Mesothelial cell of epicardium (in vitro differentiated cells): ENCODE measurements at regions not wholly inside any gene's neighbourhood (a gene's known extent, or its start where the extent isn't known, plus 50 kb on each side); places are given as distances from the start of the nearest gene placed in this dataset.

ENCODE experiments used
- DNase-seq, 2 experiments: peaks; one replicate each; pipeline ENCODE4 v3.0.0; 2021; ENCODE audit warnings: low spot score in 2 of 2; ENCODE audit not compliant: unreplicated experiment in 2 of 2
- H3K27ac Mint-ChIP-seq: 2 replicates; pipeline ENCODE4 v1.8.0; 2021; ENCODE audit warnings: mixed read lengths
- H3K27me3 Mint-ChIP-seq: 2 replicates; pipeline ENCODE4 v1.8.0; 2021; ENCODE audit warnings: low read depth, mixed read lengths
- H3K36me3 Mint-ChIP-seq: 2 replicates; pipeline ENCODE4 v1.8.0; 2021; ENCODE audit warnings: mixed read lengths
- H3K4me1 Mint-ChIP-seq: 2 replicates; pipeline ENCODE4 v1.8.0; 2021; ENCODE audit warnings: mixed read lengths
- H3K4me3 Mint-ChIP-seq: 2 replicates; pipeline ENCODE4 v1.8.0; 2021; ENCODE audit warnings: mild to moderate bottlenecking, moderate library complexity, mixed read lengths
- H3K9me3 Mint-ChIP-seq: 2 replicates; pipeline ENCODE4 v1.8.0; 2021; ENCODE audit warnings: mixed read lengths
- TF ChIP-seq, protein P1 (sequence below): fragments of 200-600 bp; sonication (generic); IDR thresholded peaks from one replicate; pipeline ENCODE4 v1.5.0; 2021; ENCODE audit warnings: antibody characterized with exemption; ENCODE audit not compliant: unreplicated experiment

DNA sequence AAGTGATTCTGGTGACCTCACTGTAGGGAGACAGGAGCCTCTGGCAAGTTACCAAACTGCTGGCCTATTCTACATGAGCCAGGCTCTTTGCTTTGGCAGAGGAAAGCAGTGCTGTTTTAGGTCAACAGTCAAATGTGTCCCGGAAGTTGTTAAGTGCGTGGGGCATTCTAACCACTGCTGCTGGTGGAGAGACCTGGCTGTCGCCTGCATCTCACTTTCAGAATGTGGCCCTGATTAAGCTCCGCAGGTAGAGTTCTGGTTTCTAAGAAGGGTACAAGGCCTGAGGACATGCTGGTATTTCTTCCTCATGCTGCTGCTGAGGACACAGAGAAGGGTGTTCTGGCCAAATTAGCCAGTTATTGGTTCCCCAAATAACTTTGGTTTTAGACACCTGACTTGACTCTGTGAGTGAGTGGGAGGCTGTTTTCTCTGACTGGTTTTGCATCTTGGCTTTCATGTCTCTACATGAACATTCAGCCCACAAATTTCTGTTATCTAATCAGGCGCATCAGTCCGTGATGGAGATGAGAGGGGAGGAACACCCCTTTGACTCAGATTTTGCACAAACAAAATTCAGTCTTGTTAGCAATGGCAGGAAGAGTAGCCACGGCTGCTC, 120.8 kb downstream of the LMO4 start:
- Mint-ChIP-seq H3K4me3 (no peak overlapping the region), H3K36me3 (peaks cover under 1% of the 10 kb centered on the region), H3K27ac (peak overlapping the region; percentile 64), H3K4me1 (peaks cover 28% of the 10 kb centered on the region), H3K27me3 (no peaks in the 10 kb centered on the region), H3K9me3 (peaks cover 13% of the 10 kb centered on the region)
- DNase-seq: no peak
- TF ChIP-seq, protein P1, sequence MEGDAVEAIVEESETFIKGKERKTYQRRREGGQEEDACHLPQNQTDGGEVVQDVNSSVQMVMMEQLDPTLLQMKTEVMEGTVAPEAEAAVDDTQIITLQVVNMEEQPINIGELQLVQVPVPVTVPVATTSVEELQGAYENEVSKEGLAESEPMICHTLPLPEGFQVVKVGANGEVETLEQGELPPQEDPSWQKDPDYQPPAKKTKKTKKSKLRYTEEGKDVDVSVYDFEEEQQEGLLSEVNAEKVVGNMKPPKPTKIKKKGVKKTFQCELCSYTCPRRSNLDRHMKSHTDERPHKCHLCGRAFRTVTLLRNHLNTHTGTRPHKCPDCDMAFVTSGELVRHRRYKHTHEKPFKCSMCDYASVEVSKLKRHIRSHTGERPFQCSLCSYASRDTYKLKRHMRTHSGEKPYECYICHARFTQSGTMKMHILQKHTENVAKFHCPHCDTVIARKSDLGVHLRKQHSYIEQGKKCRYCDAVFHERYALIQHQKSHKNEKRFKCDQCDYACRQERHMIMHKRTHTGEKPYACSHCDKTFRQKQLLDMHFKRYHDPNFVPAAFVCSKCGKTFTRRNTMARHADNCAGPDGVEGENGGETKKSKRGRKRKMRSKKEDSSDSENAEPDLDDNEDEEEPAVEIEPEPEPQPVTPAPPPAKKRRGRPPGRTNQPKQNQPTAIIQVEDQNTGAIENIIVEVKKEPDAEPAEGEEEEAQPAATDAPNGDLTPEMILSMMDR: no peak

DNA sequence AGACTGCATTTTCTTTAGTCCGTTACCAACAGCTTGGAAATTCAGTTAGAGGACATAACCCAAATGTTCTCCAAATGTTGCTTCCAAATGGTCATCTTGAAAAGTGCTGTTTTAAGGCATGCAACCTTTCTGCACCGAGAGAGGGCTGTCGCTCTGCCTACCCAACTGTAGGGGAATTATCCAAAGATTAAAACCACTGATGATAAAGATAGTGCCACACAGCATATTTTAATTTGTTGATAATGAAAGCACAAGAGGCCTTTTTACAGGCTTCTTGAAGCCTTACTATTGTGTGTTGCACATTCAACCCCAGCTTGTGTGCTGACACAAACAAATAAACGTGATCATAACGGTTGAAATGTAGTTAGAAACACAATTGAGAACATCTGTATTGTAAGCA, 121.5 kb downstream of the LMO4 start:
- no peaks in the 10 kb centered on the region for H3K27me3 Mint-ChIP-seq
- peaks cover 28% of the 10 kb centered on the region for H3K4me1 Mint-ChIP-seq
- TF ChIP-seq, protein P1: no peak
- peaks cover 8% of the 10 kb centered on the region for H3K36me3 Mint-ChIP-seq
- no peak overlapping the region for H3K4me3 Mint-ChIP-seq
- H3K27ac Mint-ChIP-seq: no peak overlapping the region
- no peak for DNase-seq
- peaks cover 14% of the 10 kb centered on the region for H3K9me3 Mint-ChIP-seq

DNA sequence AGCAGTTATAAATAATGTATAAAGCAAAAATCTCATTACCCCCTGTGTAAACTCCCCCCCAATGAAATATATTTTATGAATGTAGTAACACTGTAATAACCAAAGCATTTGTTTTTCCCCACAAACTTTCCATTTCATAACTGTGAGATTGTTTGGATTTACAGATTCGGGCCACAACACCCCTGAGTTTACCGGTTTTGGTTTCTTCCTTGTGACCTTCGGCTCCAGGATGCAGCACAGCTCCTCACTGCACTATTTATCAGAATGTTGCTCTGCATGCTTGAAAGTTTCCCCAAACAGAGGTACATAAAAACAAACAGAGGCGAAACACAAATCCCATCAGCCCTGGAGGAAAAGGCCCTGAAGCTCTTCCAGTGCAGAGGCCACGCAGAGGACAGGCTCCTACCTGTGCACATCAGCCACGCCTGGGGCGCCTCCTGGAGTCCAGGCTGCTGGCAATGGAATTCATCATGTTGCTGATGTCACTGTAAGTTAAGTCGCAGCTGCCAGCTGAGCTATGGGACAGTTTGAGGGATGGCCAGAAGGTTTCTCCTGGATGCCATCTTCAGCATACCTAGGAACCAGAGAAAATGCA, 122.0 kb downstream of the LMO4 start:
- H3K36me3 Mint-ChIP-seq: peaks cover 10% of the 10 kb centered on the region
- H3K9me3 Mint-ChIP-seq: peaks cover 14% of the 10 kb centered on the region
- no peak overlapping the region for H3K27ac Mint-ChIP-seq
- TF ChIP-seq, protein P1: no peak
- no peak overlapping the region for H3K4me3 Mint-ChIP-seq
- no peaks in the 10 kb centered on the region for H3K27me3 Mint-ChIP-seq
- H3K4me1 Mint-ChIP-seq: peaks cover 28% of the 10 kb centered on the region
- no peak for DNase-seq

DNA sequence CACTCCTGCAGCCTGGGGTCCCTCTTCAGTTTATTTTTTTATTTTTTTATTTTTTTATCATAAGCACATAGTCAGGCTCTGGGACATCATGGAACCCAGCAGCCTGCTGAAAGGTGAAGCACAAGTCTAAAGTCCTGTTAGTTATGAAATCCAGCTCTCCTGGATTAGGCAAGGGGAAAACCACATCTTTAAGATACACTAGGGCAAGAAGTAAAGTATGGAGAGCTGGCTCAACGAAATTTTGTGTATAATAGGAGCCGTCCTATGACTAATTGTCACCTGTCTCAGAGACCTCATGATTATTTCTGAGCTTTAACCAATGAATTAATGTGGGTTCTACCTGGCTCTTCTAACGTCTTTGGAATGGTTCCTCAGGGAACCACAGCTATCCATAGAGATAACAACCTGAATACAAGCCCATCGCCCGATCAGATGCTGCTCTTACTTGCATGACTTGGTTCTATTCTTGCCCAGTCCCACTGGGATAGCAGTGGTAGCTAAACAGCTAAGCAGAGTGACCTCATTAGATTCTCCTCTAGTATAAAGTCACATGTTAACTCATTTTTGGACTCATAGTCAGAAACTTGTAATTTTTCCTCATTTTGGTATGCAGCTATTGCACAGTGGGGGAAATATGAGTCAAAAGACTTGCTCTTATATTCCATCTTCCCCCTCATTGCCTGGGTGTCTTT, 122.7 kb downstream of the LMO4 start:
- Mint-ChIP-seq H3K4me1 (peaks cover 28% of the 10 kb centered on the region), H3K27me3 (no peaks in the 10 kb centered on the region), H3K9me3 (peaks cover 19% of the 10 kb centered on the region), H3K36me3 (peaks cover 12% of the 10 kb centered on the region), H3K4me3 (no peak overlapping the region), H3K27ac (no peak overlapping the region)
- TF ChIP-seq, protein P1: no peak
- no peak for DNase-seq

DNA sequence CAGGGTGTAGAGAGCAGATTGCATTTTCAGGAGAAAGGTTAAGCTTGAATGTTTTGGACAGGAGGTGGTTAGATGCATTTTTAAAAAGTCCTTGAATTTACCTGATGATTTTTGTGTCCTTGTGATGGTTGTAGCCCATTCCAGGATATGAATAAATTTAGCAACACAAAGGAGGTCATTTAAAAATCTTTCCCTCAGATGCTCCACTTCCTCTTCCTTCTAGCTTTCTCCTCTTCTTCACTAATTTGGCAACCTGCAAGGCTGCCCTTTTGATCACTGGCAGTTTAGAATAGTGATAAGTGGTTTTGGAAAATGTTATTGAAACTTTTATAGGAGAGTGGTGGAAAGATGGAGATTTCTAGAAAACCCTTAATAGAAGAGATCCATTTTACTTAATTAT, 124.0 kb downstream of the LMO4 start:
- Mint-ChIP-seq H3K4me3 (no peak overlapping the region), H3K27ac (no peak overlapping the region), H3K9me3 (peaks cover 26% of the 10 kb centered on the region), H3K4me1 (peaks cover 28% of the 10 kb centered on the region), H3K27me3 (no peaks in the 10 kb centered on the region), H3K36me3 (peaks cover 12% of the 10 kb centered on the region)
- no peak for DNase-seq
- TF ChIP-seq, protein P1: no peak
